Right kidney (tissue), 1 donor: ENCODE measurements at regions not wholly inside any gene's neighbourhood (a gene's known extent, or its start where the extent isn't known, plus 50 kb on each side); places are given as distances from the start of the nearest gene placed in this dataset.
"Not testable (repeated sequence)": the region's sequence is repeated elsewhere in the genome, so short reads cannot be mapped to it uniquely, and the experiment has no call there.

Experiments used
- DNase-seq: peaks from one replicate; pipeline ENCODE4 v3.0.0-alpha.2; 2016

- DNase-seq, result not testable (repeated sequence)
Measured at GRCh38 chrX:89539150-89539549, 382.6 kb upstream of the TGIF2LX start.

DNA sequence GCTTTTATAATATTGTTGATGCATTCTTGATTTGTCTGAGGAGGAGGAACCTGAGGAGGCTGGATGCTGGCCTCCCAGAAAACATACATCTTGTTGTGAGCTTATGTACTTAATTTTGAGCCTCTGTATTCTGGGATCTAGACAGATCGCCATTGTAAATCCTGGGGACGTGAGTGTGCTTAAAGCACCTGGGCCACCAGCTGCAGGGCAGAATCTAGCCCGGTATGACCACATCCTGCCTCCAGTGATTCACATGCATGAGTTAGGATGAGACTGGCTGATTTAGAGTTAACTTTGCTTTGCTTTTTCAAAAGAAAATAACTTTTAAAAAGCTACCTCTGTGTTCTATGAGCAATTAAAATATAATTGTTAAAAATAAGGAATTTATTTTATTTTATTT is 364.6 kb upstream of the TGIF2LX start:
- DNase-seq, result not testable (repeated sequence)

- DNase-seq, result not testable (repeated sequence)
Measured at GRCh38 chrX:89562079-89562478, 359.6 kb upstream of the TGIF2LX start.

DNA sequence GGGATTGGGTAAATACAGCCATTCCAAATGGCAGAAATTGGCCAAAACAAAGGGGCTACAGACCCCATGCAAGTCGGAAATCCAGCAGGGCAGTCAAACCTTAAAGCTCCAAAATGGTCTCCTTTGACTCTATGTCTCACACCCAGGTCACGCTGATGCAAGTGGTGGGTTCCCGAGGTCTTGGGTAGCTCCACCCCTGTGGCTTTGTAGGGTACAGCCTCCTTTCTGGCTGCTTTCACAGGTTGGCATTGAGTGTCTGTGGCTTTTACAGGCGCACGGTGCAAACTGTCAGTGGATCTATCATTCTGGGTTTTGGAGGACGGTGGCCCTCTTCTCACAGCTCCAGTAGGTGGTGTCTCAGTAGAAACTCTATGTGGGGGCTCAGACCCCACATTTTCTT is 358.6 kb upstream of the TGIF2LX start:
- DNase-seq, result not testable (repeated sequence)

DNA sequence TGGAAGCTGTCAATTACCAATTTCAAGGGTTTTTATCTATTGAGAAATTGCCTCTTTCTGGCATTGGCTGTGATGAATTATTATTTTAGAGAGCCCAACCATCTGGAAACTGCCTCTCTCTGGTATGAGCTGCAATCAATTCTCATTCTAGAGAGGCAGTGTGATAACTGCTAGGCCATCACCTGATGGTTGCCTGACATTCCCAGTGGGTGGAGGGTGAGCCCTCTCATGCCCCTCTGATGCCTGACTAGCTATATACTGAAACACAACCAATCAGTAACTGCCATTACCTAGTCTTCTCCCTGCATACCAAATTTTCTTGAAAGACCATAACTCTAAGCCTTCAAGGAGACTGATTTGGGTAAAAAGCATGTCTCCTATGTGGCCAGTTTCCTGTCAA is 353.9 kb upstream of the TGIF2LX start:
- DNase-seq, result not testable (repeated sequence)

DNA sequence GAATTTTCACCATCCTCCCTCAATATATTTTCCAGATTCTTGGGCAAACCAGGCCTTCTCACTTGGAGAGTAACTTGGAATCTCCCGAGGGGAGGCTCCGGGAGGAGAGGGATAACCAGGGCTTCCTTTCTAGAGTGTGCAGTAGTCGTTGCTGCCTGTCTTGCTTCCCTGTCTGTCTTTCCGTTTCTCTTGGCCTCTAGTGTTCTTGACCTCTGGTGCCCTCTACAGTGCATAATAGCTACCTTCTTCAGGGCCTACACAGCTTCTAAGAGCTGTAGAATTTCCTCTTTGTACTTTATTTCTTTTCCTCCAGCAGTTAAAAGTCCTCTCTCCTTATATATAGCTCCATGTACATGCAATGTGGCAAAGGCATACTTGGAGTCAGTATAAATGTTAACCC is 339.8 kb upstream of the TGIF2LX start:
- not testable (repeated sequence) for DNase-seq

GRCh38 chrX:89631858-89632257 is 289.9 kb upstream of the TGIF2LX start:
- DNase-seq, result not testable (repeated sequence)

- not testable (repeated sequence) for DNase-seq
Measured at GRCh38 chrX:89635887-89636286, 285.8 kb upstream of the TGIF2LX start.

DNA sequence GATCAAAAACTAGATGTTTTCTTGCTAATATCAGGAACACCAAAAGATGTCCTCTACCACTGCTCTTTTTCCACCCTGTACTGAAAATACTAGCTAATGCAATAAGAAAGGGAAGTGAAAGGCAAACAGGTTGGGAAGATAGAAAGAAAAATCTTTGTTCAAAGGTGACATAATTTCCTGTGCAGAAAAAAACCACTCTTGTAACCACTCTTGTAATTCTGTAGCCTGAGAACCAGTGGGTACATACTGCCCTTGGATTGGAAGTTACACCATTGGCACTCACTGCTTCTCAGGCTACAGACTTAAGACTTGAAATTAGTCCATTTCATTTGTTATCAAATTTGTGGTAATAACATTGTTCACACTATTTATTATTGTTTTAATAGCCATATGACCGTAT is 263.0 kb upstream of the TGIF2LX start:
- DNase-seq, result not testable (repeated sequence)

- not testable (repeated sequence) for DNase-seq
Measured at GRCh38 chrX:89706481-89706880, 215.2 kb upstream of the TGIF2LX start.

DNA sequence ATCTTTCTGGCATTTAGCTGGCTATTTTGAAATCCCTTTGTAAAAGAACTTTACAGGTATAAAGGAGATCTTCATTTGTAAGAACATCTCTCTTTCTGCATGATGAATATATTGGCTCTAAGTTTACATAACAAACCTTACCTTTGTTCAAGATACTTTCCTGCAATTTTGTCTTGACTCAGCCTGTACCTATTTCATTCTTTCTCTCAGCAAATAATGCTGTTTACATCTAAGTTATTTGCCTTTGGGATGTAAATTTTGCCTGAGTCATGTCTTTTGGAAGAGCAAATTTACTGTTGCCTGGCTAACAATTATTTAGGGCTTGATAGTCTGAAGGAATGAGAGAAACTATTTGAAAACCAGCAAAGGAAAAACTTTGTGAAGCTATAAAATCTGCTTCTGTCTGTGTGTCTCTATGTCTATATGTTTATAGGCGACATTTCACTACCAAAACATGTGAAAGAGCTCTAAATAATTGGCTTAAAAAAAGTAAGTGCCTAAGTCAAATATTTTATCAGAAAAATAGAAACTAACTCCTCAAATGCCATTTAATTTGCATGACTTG is 214.3 kb upstream of the TGIF2LX start:
- not testable (repeated sequence) for DNase-seq

DNA sequence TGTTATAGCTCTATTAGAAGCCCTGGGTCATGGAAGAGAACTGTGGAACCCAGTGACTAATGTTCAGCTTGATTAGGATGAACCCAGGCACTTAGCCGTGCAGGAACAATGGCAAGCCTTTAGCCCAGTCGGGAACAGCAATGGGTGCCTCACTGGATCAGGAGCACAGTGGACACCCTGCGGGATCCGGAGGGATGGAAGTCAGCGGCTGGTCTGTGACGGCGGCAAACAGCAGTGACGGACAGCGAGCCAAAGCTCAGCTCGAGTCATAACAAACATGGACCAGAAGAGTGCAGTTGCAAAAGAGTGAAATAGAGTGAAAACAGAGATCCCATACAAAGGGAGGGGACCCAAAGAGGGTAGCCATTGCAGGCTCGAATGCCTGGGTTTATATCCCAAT is 187.3 kb upstream of the TGIF2LX start:
- not testable (repeated sequence) for DNase-seq

- DNase-seq, result not testable (repeated sequence)
Measured at GRCh38 chrX:89756466-89756865, 165.2 kb upstream of the TGIF2LX start.

GRCh38 chrX:89757767-89758166 is 163.9 kb upstream of the TGIF2LX start:
- DNase-seq, result not testable (repeated sequence)

DNA sequence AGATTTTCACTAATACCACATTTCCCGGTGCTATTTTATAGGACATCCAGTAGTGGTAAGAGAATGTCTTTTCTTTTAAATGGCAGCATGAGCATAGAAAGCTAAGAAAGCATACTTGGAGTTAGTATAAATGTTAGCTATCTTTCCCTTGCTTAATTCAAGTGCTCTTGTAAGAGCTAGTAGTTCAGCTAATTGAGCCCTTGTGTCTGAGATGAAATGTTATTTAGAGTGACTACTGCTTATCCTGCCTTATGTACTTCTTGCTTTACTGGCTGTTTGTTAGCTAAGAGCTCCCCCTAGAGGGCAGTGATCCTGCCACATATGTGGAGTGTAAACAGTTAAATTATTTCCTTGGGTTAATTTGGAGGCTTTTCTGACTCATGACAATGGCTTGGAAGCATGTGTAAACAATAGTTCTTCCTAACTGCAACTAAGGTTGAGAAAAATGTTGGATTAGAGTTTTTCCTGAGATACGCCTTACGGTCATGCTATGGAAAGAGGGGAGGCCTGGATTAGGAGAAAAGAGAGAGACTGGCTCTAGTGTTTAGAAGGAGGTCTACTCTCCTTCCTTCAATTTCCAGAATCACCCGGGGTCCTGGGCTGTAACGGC is 162.5 kb upstream of the TGIF2LX start:
- DNase-seq, result not testable (repeated sequence)

GRCh38 chrX:89771639-89772038 is 150.1 kb upstream of the TGIF2LX start:
- DNase-seq, result not testable (repeated sequence)

DNA sequence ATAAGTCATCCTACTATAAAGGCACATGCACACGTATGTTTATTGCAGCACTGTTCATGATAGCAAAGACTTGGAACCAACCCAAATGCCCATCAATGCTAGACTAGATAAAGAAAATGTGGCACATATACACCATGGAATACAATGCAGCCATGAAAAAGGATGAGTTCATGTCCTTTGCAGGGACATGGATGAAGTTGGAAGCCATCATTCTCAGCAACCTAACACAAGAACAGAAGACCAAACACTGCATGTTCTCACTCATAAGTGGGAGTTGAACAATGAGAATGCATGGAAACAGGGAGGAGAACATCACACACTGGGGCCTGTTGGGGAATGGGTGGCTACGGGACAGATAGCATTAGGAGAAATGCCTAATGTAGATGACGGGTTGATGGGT is 110.3 kb upstream of the TGIF2LX start:
- DNase-seq, result not testable (repeated sequence)

- not testable (repeated sequence) for DNase-seq
Measured at GRCh38 chrX:89839723-89840122, 82.0 kb upstream of the TGIF2LX start.

DNA sequence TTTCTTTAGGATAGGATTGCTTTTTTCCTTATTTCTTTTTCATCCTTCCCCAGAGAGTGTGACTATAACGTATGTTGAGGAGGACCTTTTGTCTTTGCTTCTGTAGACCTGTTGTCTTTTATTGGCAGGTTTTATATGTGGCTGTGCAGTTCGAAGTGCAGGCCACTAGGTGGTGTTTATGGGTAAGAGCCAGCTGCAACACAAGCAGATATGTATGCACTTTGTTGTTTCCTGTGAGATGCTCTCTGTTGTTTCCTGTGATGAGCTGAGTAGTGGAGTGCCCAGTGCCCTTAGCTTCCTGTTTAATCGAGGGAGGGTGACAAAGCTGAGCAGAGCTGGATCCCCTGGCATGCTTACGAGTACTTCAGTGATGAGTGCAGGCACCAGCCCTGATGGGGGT is 50.0 kb upstream of the TGIF2LX start:
- DNase-seq, result peak; percentile 0
